HG03571 (cell line): ENCODE measurements at regions not wholly inside any gene's neighbourhood (a gene's known extent, or its start where the extent isn't known, plus 50 kb on each side); places are given as distances from the start of the nearest gene placed in this dataset.

ENCODE experiments used
- ATAC-seq: cut with Tn5 transposase; IDR thresholded peaks from one replicate; pipeline ENCODE4 v1.9.1; 2021; ENCODE audit not compliant: unreplicated experiment

DNA sequence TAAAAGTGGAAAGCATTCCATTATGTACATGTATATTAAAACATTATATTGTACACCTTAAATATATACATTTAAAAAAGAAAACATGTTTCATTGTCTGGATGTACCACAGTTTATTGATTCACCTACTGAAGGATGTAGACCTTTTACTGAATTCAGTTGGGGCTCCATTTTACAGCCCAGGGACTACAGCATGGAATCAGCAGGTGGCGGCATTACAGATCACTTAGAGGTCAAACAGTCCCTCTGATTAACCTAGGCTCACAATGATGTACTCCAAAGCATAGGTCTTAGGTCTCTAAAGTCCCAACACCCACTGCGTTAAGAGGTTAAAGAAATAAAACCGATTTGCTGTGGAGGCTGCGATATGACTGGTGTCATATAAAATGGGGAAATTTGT, 490.9 kb downstream of the SHISA9 start:
- ATAC-seq, result no peak

DNA sequence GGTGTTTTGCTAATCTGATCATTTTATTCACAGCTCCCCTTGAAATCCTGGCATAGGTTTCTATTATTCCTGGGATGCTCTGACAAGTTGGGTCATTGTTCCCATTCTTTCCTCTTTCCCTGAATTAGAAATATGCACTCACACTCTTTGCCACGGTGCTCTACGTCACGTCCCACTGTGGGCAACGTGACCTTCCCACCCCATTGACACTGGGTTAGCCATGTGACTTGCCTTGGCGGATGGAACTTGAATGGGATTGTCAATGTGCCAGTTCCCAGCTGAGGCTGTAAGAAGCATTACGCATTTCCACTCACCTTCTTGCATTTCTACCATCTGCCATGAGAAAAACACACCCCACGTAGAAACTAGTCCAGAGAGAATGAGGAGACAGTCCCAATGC, 492.4 kb downstream of the SHISA9 start:
- no peak for ATAC-seq

DNA sequence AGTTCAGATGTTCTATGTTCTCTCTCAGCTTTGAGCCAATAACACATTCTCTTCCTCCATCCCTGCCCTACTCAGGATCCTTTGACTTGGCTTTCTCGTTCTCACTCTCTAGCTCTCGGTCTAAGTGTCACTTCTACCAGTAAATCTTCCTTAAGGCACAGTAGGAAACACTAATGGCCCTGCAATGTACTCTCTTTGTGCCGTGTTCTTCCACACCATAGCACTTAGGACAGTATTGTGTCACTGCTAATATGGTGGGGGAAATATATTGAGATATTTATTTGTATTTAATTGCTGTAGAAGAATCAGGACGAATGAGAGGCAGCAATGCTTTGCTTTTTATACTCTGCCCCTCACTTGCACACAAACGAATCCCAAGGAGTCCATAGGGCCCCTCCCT, 493.1 kb downstream of the SHISA9 start:
- ATAC-seq, result no peak

DNA sequence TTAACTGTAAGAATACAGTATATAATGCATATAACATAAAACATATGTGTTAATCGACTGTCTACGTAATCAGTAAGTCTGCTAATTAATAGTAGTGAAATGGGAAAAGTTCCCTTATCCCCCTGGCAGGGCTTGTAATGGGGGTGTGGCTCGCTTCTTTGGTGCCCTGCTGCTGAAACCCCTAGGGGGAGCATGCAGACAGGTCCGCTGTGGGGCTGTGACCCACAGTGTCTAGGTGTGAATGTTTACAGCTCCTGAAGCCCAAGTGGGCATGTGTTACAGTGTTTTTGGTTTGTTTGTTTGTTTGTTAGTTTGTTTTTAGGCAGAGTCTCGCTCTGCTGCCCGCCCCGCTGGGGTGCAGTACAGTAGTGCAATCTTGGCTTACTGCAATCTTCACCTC, 495.7 kb downstream of the SHISA9 start:
- ATAC-seq, result no peak

DNA sequence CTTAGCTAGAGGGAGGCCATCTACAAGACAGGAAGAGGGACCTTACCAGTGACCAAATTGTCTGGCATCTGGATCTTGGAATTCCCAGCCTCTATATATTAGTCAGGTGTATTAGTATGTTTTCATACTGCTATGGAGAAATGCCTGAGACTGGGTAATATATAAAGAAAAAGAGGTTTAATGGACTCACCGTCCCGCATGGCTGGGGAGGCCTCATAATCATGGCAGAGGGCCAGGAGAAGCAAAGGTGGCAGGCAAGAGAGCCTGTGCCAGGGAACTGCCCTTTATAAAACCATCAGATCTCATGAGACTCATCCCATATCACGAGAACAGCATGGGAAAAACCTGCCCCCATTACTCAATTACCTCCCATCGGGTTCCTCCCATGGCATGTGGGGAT, 500.2 kb downstream of the SHISA9 start:
- no peak for ATAC-seq

DNA sequence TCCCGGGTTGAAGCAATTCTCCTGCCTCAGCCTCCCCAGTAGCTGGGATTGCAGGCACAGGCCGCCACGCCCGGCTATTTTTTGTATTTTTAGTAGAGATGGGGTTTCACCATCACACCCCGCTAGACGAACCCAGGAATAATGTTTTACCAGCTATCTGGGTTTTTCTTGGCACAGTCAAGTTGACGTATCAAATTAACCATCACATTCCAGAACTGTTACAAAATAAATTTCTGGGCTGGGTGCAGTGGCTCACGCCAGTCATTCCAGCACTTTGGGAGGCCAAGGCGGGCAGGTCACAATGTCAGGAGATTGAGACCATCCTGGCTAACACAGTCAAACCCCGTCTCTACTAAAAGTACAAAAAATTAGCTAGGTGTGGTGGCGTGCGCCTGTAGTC, 501.2 kb downstream of the SHISA9 start:
- ATAC-seq, result no peak

DNA sequence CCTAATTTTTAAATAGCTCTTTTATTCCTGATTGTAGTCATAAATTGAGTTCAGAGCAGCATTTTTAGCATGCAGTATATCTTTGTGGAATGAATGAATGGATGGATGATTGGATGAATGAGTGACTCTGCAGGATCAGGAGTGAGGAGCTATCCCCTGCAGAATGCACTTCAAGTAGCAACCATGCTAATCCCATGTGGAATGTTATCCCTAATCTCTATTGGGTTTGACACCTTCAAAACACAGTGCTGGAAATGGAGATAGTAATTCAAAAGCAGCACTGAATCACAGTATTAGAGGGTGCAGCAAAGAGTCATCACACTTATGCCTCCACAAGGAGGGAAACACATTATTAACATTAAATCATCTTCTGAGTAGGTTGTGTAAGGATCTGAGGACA, 501.9 kb downstream of the SHISA9 start:
- no peak for ATAC-seq

DNA sequence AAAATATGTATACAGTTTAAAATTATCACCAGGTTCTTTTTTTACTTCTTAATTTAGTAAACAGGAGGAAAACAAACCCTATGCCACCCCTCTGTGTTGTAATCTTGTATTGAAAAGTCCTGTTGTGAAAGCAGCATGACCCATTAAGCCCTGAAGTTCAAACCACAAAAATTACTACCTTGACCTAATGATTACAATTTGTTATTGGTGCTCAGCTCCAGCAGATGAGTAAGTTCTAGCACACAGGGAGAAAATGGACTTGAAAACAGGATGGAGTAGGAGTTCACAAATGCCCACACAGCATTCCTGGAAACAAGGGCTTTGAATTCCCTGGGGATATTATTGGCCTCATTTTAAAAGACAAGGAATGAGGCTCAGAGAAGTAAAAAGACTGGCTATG, 505.8 kb upstream of the ERCC4 start:
- ATAC-seq, result no peak

DNA sequence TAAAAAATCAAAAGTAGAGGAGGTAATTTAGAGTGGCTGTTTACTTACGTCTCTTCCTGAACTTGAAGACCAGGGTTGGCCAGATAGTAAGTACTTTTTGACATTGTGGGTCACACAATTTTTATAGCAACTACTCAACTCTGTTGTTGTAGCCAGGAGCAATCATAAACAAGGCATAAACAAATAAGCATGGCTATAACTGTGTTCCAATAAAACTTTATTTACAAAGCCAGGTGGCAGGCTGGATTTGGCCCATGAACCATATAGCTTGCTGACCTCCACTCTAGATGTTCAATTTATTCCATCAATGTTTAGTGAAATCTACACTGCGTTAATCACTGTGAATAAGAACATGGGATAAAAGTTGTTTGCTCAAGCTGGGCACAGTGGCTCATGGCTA, 500.4 kb upstream of the ERCC4 start:
- no peak for ATAC-seq

DNA sequence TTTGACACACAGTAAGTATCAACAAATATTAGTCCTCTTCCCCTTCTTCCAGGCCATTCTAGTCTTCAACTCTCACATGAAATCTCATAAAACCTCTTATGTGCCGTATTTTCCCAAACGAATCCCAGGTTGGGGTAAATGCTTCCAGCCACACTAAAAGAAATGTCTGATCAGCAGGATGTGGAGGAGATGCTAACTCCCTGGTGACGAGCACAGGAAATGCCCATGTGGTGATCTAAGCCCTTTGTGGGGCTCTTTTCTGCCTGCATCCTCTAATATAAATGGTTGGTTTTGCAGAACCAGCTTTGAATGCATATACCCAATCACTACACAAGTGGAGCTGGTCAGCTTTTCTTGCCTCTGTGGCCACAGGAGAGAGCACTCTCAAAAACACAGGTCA, 498.2 kb upstream of the ERCC4 start:
- ATAC-seq, result no peak

DNA sequence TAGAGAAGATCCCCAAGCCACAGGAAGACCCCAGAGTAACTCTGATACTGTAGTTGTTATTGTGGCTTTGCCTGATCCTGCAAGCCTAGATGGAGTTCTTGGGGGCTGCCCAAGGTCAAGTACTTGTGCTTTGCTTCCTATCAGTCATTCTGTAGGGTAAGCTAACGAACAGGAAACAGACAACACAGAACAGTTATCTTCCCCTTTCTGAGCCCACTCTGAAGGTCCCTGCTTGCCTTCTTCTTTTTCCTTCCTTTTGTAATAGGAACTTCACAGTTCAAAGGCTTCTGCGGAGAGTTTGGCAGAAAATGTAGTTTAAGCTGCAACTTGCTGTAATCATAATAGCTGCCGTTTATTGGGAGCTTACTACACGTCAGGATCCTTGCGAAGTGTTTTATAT, 494.1 kb upstream of the ERCC4 start:
- no peak for ATAC-seq

DNA sequence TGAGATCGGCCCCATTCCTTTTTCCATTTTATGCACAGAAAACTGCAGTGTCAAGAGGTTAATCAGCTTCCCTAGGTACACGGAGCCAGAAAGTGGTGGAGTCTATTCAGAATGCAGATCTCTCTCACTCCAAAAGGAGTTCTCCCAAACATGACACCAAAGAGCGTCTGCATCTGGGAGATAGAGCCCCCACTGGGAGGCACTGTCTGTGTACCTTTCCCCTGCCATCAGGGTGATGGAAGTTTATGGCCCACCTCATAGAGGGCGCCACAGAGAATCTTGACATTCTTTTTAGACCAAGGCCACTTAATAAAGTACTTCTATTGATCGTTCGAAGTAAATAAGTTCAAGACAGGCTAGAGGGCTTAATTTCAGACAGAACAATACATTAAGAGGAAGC, 493.7 kb upstream of the ERCC4 start:
- no peak for ATAC-seq

DNA sequence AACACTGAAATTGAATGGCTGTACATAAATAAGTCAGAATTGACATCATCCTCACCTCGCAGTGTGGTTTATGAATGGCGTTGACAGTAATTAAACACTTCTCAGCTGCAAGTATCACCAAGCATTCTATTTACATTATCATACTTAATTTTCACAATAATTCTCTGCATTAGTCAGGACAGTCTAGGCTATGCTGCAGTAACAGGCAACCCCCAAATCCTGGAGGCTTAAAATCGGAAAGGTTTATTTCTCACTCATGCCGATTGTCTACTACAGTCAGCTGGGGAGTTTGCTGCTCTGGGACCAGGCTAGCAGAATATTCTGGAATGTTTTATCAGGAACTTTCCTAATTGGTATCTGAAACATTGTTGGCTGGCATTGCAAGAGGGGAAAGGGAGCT, 493.2 kb upstream of the ERCC4 start:
- ATAC-seq, result no peak

DNA sequence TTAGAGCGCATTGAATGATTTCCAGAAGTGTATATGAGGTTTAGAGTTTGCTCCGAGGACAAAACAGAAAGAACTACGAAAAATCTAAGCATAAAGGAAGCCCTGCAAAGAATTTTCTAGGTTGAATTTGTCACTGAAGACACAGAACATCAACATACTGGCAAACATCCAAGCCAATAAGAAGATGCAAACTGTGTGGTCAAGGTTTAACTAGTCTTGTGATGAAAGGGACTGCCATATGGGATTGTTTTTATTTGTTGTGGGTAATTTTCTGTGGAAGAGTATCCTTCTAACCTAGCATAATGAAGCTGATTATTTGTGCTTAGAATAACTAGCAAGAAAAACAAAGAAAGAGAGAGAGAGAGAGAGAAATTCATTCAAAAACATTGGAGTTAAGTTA, 492.0 kb upstream of the ERCC4 start:
- ATAC-seq, result no peak

DNA sequence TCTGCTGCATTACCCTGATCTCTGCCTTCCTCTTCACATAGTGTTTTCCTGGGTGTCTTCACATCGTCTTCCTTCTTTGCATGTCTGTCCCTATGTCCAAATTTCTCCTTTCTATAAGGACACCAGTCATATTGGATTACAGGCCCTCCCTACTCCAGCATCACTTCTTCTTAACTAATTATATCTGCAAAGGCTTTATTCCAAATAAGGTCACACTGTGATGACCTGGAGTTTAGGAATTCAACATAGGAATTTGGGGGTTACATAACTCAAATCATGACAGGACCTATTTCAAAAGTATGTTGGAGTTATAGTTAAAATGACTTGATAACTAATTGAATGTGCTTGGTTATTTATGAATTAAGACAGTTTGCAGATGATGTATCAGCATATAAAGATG, 490.5 kb upstream of the ERCC4 start:
- ATAC-seq, result no peak

DNA sequence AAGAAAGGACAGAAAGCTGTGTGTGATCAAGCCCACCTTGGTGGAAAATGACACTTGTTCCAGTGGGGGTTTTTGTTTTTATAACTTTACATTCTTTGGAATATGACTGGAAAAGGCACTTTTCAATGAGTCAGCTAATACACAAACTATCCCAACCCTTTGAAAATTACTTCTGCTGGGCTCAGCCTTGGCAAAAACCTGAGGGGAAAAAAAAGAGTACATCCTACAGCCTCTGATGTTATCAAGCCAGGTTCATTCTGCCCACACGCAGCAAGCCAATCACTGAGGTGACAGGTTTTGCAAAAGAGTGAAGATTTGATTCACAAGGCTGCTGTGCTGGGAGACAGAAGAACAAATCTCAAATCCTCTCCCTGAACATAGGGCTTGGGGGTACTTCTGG, 484.5 kb upstream of the ERCC4 start:
- no peak for ATAC-seq

DNA sequence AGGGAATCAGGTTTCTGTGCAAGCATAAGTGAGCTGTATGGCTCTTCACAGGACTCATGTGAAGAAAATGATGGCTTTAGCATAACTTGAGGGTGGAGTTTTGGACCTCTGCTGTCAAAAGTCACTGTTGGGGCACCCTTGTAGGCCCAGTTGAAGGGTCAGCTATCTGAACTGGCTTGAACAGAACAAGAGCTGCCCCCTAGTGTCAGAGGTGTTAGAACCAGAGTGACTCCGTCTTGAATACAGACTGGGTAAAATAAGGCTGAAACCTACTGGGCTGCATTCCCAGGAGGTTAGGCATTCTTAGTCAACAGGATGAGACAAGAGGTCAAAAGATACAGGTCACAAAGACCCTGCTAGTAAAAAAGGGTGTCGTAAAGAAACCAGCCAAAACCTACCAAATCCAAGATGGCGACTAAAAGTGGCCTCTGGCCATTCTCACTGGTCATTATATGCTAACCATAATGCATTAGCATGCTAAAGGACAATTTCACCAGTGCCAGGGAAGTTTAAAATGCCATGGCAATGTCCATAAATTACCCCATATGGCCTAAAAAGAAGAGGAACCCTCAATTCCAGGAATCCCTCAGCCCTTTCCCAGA, 484.0 kb upstream of the ERCC4 start:
- no peak for ATAC-seq

DNA sequence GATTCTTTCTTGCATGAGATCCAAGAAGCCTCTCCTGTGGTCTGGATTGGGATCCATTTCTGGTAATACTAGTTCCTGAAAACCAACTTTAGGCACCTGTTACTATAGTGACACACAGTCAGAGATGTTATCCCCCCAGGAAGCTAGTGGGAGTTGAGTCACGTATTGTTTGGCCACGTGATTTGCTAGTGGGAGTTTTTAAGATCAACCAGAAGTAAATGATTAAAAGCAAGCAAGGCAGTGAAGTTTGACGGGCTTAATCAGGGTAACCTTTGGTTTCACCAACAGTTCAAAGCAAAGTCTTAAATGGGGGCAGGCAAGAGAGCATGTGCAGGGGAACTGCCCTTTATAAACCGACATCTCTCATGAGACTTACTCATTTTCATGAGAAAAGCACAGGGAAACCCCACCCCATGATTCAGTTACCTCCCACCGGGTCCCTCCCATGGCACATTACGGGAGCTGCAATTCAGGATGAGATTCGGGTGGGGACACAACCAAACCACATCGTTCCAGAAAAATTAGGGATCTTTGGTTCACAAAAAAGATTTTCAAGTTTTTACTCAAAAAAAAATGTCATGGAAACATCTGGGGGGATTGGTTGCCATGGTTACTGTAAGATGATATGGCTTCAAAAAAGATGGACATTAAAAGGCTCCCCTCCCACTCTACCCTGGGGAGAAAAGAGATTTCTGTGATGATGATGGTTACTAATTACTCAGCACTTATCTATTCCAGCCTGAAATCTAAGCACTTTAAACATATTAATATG, 483.1 kb upstream of the ERCC4 start:
- ATAC-seq, result peak; percentile 81

DNA sequence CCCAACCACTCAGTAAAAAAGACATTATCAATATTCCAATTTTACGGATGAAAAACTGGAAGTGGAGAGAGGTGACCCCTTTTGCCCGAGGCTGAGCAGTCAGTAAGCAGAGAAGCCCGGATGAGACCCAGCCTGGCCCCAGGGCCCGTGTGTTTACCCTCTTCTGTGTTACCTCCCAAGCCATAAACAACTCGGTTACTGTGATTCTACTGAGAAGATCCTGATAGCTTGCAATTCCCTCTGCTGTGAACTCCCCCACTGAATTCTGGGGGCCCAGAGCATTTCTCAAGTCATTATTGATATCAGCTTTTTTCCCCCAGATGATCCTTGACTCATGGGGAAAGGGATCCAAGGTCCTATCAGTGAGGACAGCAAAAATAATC, 482.6 kb upstream of the ERCC4 start:
- no peak for ATAC-seq

DNA sequence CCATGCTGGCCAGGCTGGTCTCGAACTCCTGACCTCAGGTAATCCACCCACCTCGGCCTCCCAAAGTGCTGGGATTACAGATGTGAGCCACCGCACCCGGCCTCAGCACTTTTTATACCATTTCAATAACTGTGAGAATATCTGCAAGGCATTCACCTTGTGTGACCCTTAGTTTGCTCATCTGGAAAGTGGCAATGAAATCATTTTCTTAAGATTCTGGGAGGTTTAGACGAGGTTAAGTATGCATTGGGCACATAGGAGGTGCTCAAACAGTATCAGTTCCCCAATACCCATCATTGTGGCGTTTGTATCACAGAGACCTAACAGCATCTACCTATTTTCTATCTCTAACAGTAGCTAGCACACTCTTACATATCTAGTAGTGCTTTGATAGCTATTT, 481.9 kb upstream of the ERCC4 start:
- ATAC-seq, result no peak

DNA sequence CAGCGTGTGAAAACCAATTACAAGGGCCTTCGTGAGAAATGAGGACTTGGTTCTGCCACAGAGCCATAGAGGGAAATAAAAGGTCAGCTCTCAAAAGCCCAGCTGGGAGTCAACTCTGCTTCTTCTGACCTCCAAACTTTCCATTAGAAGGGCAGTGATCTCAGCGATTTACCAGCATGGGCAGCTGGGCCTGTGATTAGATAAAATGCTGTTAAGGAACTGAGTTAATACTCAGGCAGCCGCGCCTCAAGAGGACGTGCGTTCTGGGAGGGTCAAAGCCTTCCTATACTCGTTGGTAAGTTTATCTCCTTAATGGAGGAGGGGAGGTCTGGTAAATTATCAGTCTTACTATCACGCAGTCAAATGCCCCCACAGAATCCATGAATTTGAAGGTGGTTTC, 480.2 kb upstream of the ERCC4 start:
- ATAC-seq, result no peak

DNA sequence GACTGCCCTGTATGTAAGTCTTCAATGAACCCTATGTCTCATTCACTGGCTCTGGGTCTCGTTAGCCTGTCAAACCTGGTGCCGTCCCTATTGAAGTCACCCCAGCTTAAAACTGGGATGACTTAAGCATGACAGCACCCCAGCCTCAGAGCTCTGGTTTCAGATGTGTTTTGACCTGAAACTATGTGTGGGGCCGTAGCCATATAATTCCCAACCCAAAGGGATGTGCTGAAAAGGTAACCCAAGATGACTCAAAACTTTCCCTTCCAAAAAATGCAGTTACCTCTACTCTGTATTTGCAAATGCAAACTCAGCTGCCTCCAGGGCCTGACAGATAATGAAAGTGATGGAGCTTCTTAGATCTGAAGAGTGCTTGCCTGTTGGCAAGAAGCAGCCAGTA, 478.3 kb upstream of the ERCC4 start:
- ATAC-seq, result no peak

DNA sequence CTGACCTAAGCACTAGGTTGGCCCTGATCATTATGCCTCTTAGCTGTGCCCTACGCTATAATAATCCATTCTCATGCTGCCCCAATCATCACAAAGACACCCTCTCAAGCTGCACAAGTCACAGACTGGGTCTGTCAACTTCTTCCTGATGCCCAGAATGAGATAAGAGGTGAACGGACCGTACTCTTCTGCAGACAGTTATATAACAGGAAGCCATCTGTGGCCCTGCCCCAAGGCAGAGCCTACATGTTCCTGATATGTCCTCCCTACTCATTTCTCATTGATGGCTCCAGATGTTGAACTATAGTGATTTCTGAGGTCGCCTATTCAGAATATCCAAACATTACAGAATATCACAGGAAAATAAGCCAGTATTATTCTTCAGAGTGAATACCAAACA, 471.6 kb upstream of the ERCC4 start:
- ATAC-seq, result no peak
